ENCODE measurements at regions not wholly inside any gene's neighbourhood (a gene's known extent, or its start where the extent isn't known, plus 50 kb on each side); places are given as distances from the start of the nearest gene placed in this dataset.

- Histone ChIP-seq H2AFZ (replicated peaks) (no peak overlapping the region), H3F3A (ENCODE audit: low read depth) (no peaks in the 10 kb centered on the region), H3K36me3 (no peaks in the 10 kb centered on the region), H3K79me2 (ENCODE audit: low read depth) (no peaks in the 10 kb centered on the region), H3K27me3 (no peaks in the 10 kb centered on the region), H3K4me1 (no peaks in the 10 kb centered on the region), H3K4me2 (no peak overlapping the region), H3K27ac (no peak overlapping the region), H4K20me1 (ENCODE audit: low read depth) (no peaks in the 10 kb centered on the region), H3K9ac (no peak overlapping the region), H3K9me3 (ENCODE audit: low read depth) (peaks cover 10% of the 10 kb centered on the region), H3K4me3 (no peak overlapping the region)
- peak overlapping the region; percentile 29 for H3K27ac Mint-ChIP-seq
- no peak for DNase-seq (ENCODE audit: low spot score)
- H3K4me3 Mint-ChIP-seq, result no peak overlapping the region
- H3K27me3 Mint-ChIP-seq (ENCODE audit: insufficient read depth, low read depth), result peaks cover 10% of the 10 kb centered on the region
- TF ChIP-seq EZH2 (IDR thresholded peaks at IDR 0.05) (no peak), EZH2phosphoT487 (IDR thresholded peaks at IDR 0.05) (no peak), CTCF (IDR thresholded peaks at IDR 0.05) (no peak)
- H3K9me3 Mint-ChIP-seq, result peaks cover 23% of the 10 kb centered on the region
- H3K4me1 Mint-ChIP-seq, result peaks cover 12% of the 10 kb centered on the region
- peaks cover 8% of the 10 kb centered on the region for H3K36me3 Mint-ChIP-seq
Observed at GRCh38 chr2:105187531-105187930, 54.0 kb upstream of the GPR45 start.

- no peak overlapping the region for H3K9ac ChIP-seq
- Mint-ChIP-seq H3K4me3 (no peak overlapping the region), H3K4me1 (peaks cover 12% of the 10 kb centered on the region), H3K27ac (no peak overlapping the region), H3K27me3 (ENCODE audit: insufficient read depth, low read depth) (peaks cover 10% of the 10 kb centered on the region), H3K36me3 (peaks cover 8% of the 10 kb centered on the region), H3K9me3 (peaks cover 28% of the 10 kb centered on the region)
- no peak for DNase-seq (ENCODE audit: low spot score)
- no peaks in the 10 kb centered on the region for H3K79me2 ChIP-seq (ENCODE audit: low read depth)
- H3F3A ChIP-seq (ENCODE audit: low read depth), result no peaks in the 10 kb centered on the region
- no peak overlapping the region for H2AFZ ChIP-seq (replicated peaks)
- no peaks in the 10 kb centered on the region for H3K4me1 ChIP-seq
- peaks cover 10% of the 10 kb centered on the region for H3K9me3 ChIP-seq (ENCODE audit: low read depth)
- TF ChIP-seq CTCF (IDR thresholded peaks at IDR 0.05), result no peak
- no peak for TF ChIP-seq EZH2 (IDR thresholded peaks at IDR 0.05)
- no peak for TF ChIP-seq EZH2phosphoT487 (IDR thresholded peaks at IDR 0.05)
- no peak overlapping the region for H3K27ac ChIP-seq
- no peaks in the 10 kb centered on the region for H3K27me3 ChIP-seq
- no peaks in the 10 kb centered on the region for H4K20me1 ChIP-seq (ENCODE audit: low read depth)
- H3K4me2 ChIP-seq, result no peak overlapping the region
- no peak overlapping the region for H3K4me3 ChIP-seq
- no peaks in the 10 kb centered on the region for H3K36me3 ChIP-seq
Observed at GRCh38 chr2:105188343-105188742, 53.2 kb upstream of the GPR45 start.
